Endothelial cell of umbilical vein (primary cell): ENCODE measurements at regions not wholly inside any gene's neighbourhood (a gene's known extent, or its start where the extent isn't known, plus 50 kb on each side); places are given as distances from the start of the nearest gene placed in this dataset.

Source experiments
- BruUV-seq: library from RNA; stranded (reverse); fragments of 400-500 nt; replicated peaks from 2 replicates; lab custom pipeline; 2021; lab: Mats Ljungman, UMichigan
- CTCF ChIA-PET: fragments of 300-600, 350-600 bp; sonication (Branson Sonifier 250); formaldehyde crosslinking; loops from one replicate; lab custom pipeline; 2021; ENCODE audit warnings: antibody characterized with exemption, inconsistent platforms; lab: Charles Lee
- POLR2A ChIA-PET: fragments of 300-600, 350-600 bp; sonication (Branson Sonifier 250); formaldehyde crosslinking; loops from one replicate; lab custom pipeline; 2021; ENCODE audit warnings: antibody characterized with exemption, inconsistent platforms; lab: Charles Lee
- DNase-seq: peaks from one replicate; pipeline ENCODE4 v3.0.0-alpha.2; 2011; ENCODE audit warnings: low read depth, low spot score
- FAIRE-seq: peaks from 2 replicates; lab custom pipeline; 2011; peaks lifted over from hg19 to GRCh38; lab: Jason Lieb, UNC
- H2AFZ ChIP-seq: 2 replicates; pipeline ENCODE4 v1.6.0; 2012; ENCODE audit warnings: low read depth, low read length, control low read depth, inconsistent platforms
- H3K27ac ChIP-seq: 2 replicates; pipeline ENCODE4 v1.5.1; 2011; ENCODE audit warnings: low read depth, mild to moderate bottlenecking, control low read depth, low read length, moderate library complexity; ENCODE audit not compliant: insufficient read depth
- H3K27me3 ChIP-seq, 2 experiments: 2 replicates each; pipeline versions ENCODE4 v1.6.0 to v1.6.1; 2011; ENCODE audit warnings: low read length in 2 of 2, mixed read lengths in 1 of 2; ENCODE audit not compliant: control insufficient read depth in 2 of 2, insufficient read depth in 2 of 2
- H3K36me3 ChIP-seq, 2 experiments: 2 replicates in 1 of 2; 3 replicates in 1 of 2; pipeline ENCODE4 v1.5.1; 2011; ENCODE audit warnings: low read length in 2 of 2, mild to moderate bottlenecking in 1 of 2, moderate library complexity in 1 of 2; ENCODE audit not compliant: control insufficient read depth in 2 of 2, insufficient read depth in 2 of 2; ENCODE audit errors: extremely low read depth in 1 of 2
- H3K4me1 ChIP-seq: 3 replicates; pipeline ENCODE4 v1.5.1; 2011; ENCODE audit warnings: mild to moderate bottlenecking, low read length; ENCODE audit not compliant: control insufficient read depth, insufficient read depth; ENCODE audit errors: extremely low read depth
- H3K4me2 ChIP-seq: 2 replicates; pipeline ENCODE4 v1.6.1; 2011; ENCODE audit warnings: low read length, control low read depth, mixed read lengths; ENCODE audit not compliant: insufficient read depth
- H3K4me3 ChIP-seq, 3 experiments: fragments of 200-600 bp in 1 of 3; sonication (generic), shearing (Covaris generic) in 1 of 3; replicated peaks in 1 of 3; 2 replicates each; pipeline ENCODE4 v1.5.1; 2011 to 2016; ENCODE audit warnings: control low read depth in 3 of 3, low read length in 3 of 3, mild to moderate bottlenecking in 2 of 3, inconsistent platforms in 1 of 3, low read depth in 1 of 3, moderate library complexity in 1 of 3; ENCODE audit not compliant: insufficient read depth in 1 of 3
- H3K79me2 ChIP-seq: 2 replicates; pipeline ENCODE4 v1.6.0; 2012; ENCODE audit warnings: low read length, inconsistent platforms; ENCODE audit not compliant: control insufficient read depth, insufficient read depth
- H3K9ac ChIP-seq: replicated peaks from 2 replicates; pipeline ENCODE3; 2011; ENCODE audit warnings: low read length, control low read depth; ENCODE audit not compliant: insufficient read depth; ENCODE audit errors: extremely low read depth
- H3K9me1 ChIP-seq: replicated peaks from 3 replicates; pipeline ENCODE4 v1.6.0; 2011; ENCODE audit warnings: mild to moderate bottlenecking, low read length; ENCODE audit not compliant: control insufficient read depth, insufficient read depth; ENCODE audit errors: extremely low read depth
- H3K9me3 ChIP-seq: replicated peaks from 2 replicates; pipeline ENCODE4 v1.5.1; 2012; ENCODE audit warnings: low read length, inconsistent platforms; ENCODE audit not compliant: control insufficient read depth, insufficient read depth
- H4K20me1 ChIP-seq: replicated peaks from 2 replicates; pipeline ENCODE3; 2011; ENCODE audit warnings: mild to moderate bottlenecking, low read length; ENCODE audit not compliant: control insufficient read depth, insufficient read depth; ENCODE audit errors: extremely low read depth
- CTCF ChIP-seq, 2 donors: IDR thresholded peaks; 1 replicate in 1 of 2; 2 replicates in 1 of 2; pipeline ENCODE4 v1.5.1; 2011; ENCODE audit warnings: low read length in 2 of 2, mild to moderate bottlenecking in 2 of 2, moderate library complexity in 2 of 2, control low read depth in 1 of 2, inconsistent platforms in 1 of 2, low read depth in 1 of 2; ENCODE audit not compliant: insufficient read depth in 1 of 2; ENCODE audit errors: extremely low read depth in 1 of 2
- EZH2 ChIP-seq: IDR thresholded peaks from 2 replicates; pipeline ENCODE4 v1.6.1; 2012; ENCODE audit warnings: borderline replicate concordance, low read depth, mild to moderate bottlenecking, moderate library complexity, low read length, inconsistent platforms; ENCODE audit not compliant: severe bottlenecking
- FOS ChIP-seq: IDR thresholded peaks from 2 replicates; pipeline ENCODE4 v1.6.1; 2011; ENCODE audit warnings: mild to moderate bottlenecking, low read length, moderate library complexity, borderline replicate concordance; ENCODE audit not compliant: insufficient read depth
- GATA2 ChIP-seq: IDR thresholded peaks from 2 replicates; pipeline ENCODE4 v1.7.0; 2011; ENCODE audit warnings: low read depth, mild to moderate bottlenecking, moderate library complexity, mixed read lengths, low read length; ENCODE audit not compliant: insufficient read length, insufficient read depth
- JUN ChIP-seq: IDR thresholded peaks from 2 replicates; pipeline ENCODE4 v1.6.1; 2011; ENCODE audit warnings: borderline replicate concordance, low read depth; ENCODE audit not compliant: insufficient read length, insufficient read depth
- MAX ChIP-seq: IDR thresholded peaks from 2 replicates; pipeline ENCODE4 v1.6.1; 2011; ENCODE audit not compliant: insufficient read depth, insufficient read length
- MYC ChIP-seq: IDR thresholded peaks from one replicate; pipeline ENCODE4 v1.6.1; 2011; ENCODE audit warnings: mild to moderate bottlenecking, low read depth, low read length
- POLR2A ChIP-seq: IDR thresholded peaks from 2 replicates; pipeline ENCODE4 v1.6.1; 2012; ENCODE audit warnings: low read depth, mild to moderate bottlenecking, control low read depth, low read length
- POLR2AphosphoS5 ChIP-seq: IDR thresholded peaks from 2 replicates; pipeline ENCODE4 v1.6.1; 2012; ENCODE audit warnings: low read depth, mild to moderate bottlenecking, control low read depth, low read length, moderate library complexity; ENCODE audit not compliant: insufficient read depth
- dilution Hi-C: fragments of 300-500 bp; cut with MboI; formaldehyde crosslinking; loops from one replicate; pipeline ENCODE4 v1.15.0; 2019; ENCODE audit warnings: low sequenced_read_pairs; ENCODE audit not compliant: extremely low pct_ligation_motif_present
- intact Hi-C: fragments of 100-400 bp; cut with micrococcal nuclease; formaldehyde crosslinking; loops from one replicate; pipeline ENCODE4 v1.10.0; 2022

DNA sequence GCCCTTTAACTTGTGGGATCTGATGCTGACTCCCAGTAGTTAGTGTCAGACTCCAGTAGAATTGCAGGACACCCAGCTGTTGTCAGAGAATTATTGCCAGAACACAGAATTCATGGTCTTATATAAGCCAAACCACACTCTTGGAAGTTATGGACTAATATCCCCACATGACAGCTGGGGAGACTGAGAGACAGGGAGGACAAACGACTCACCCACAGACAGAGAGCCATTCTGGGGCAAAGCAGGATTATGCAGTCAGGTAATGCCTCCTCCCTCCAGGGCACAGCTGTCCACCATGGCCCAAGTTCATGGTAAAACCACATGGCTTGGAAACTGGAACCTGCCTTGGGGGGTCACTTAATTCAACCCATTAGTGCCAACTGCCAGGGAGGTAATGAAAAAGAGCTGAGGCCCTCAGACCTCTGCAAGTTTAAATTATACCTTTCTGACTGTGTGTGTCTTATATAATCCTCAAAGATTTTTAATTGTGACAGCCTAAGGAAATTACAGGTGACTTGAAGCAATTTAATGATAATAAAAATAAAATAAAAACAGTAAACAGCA lies 299.5 kb downstream of the BUD13 start:
- DNase-seq (no peak), FAIRE-seq (no peak)
- Histone ChIP-seq H3K9me3 (no peaks in the 10 kb centered on the region), H3K4me1 (peaks cover 25% of the 10 kb centered on the region), H3K36me3 (no peaks in the 10 kb centered on the region), H3K4me3 (no peak overlapping the region), H3K9ac (peak overlapping the region; percentile 40), H3K79me2 (no peaks in the 10 kb centered on the region), H3K9me1 (no peaks in the 10 kb centered on the region), H2AFZ (no peak overlapping the region), H3K4me2 (no peak overlapping the region), H4K20me1 (no peaks in the 10 kb centered on the region), H3K27ac (peak overlapping the region; percentile 75), H3K27me3 (peaks cover 0 to 3% of the 10 kb centered on the region in 2 experiments)
- no peak for TF ChIP-seq POLR2AphosphoS5
- no peak for TF ChIP-seq FOS
- TF ChIP-seq EZH2: no peak
- no peak for TF ChIP-seq GATA2
- TF ChIP-seq CTCF (IDR thresholded peaks at IDR 0.05; ENCODE audit: extremely low read depth in 1 of 2, insufficient read depth in 1 of 2, low read depth in 1 of 2, low read length in 2 of 2): no peak
- no peak for TF ChIP-seq MYC
- no peak for TF ChIP-seq MAX
- no peak for TF ChIP-seq POLR2A
- no peak for TF ChIP-seq JUN
- dilution Hi-C loops: no loop called here
- ChIA-PET CTCF (interaction anchor here (0.6 to 3.8 kb wide), 4 partner anchors 19 to 115 kb away, joined by 3 to 27 read pairs (median 4); no protein-coding TSS in a partner anchor), POLR2A (no interaction called here)
- intact Hi-C loops: no loop called here
- no TSS peak for BruUV-seq
